BE2C (cell line): ENCODE measurements at regions not wholly inside any gene's neighbourhood (a gene's known extent, or its start where the extent isn't known, plus 50 kb on each side); places are given as distances from the start of the nearest gene placed in this dataset.

Experiments used
- DNase-seq: peaks from one replicate; pipeline ENCODE4 v3.0.0-alpha.2; 2020
- H3K27me3 ChIP-seq: fragments of 250-450 bp; sonication (Bioruptor Pico); 2 replicates; pipeline ENCODE4 v1.5.1; 2020; ENCODE audit warnings: mild to moderate bottlenecking
- H3K36me3 ChIP-seq: fragments of 250-450 bp; sonication (Bioruptor Pico); 2 replicates; pipeline ENCODE4 v1.5.1; 2020; ENCODE audit warnings: mild to moderate bottlenecking
- H3K4me1 ChIP-seq: fragments of 250-450 bp; sonication (Bioruptor Pico); 2 replicates; pipeline ENCODE4 v1.5.1; 2020
- H3K4me3 ChIP-seq: 2 replicates; pipeline ENCODE4 v1.5.1; 2011; ENCODE audit warnings: low read depth, low read length
- H3K9me3 ChIP-seq: fragments of 250-450 bp; sonication (Bioruptor Pico); 2 replicates; pipeline ENCODE4 v1.5.1; 2020
- TF ChIP-seq, protein P1 (sequence below): IDR thresholded peaks from 2 replicates; pipeline ENCODE4 v1.5.1; 2012; ENCODE audit warnings: mild to moderate bottlenecking, low read depth, low read length

- TF ChIP-seq, protein P1, sequence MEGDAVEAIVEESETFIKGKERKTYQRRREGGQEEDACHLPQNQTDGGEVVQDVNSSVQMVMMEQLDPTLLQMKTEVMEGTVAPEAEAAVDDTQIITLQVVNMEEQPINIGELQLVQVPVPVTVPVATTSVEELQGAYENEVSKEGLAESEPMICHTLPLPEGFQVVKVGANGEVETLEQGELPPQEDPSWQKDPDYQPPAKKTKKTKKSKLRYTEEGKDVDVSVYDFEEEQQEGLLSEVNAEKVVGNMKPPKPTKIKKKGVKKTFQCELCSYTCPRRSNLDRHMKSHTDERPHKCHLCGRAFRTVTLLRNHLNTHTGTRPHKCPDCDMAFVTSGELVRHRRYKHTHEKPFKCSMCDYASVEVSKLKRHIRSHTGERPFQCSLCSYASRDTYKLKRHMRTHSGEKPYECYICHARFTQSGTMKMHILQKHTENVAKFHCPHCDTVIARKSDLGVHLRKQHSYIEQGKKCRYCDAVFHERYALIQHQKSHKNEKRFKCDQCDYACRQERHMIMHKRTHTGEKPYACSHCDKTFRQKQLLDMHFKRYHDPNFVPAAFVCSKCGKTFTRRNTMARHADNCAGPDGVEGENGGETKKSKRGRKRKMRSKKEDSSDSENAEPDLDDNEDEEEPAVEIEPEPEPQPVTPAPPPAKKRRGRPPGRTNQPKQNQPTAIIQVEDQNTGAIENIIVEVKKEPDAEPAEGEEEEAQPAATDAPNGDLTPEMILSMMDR, result no peak
- peak; percentile 43 for DNase-seq
- H3K4me1 ChIP-seq, result peaks cover 15% of the 10 kb centered on the region
- H3K36me3 ChIP-seq, result no peaks in the 10 kb centered on the region
- no peaks in the 10 kb centered on the region for H3K27me3 ChIP-seq
- H3K4me3 ChIP-seq, result peak overlapping the region; percentile 90
- H3K9me3 ChIP-seq, result no peaks in the 10 kb centered on the region
Observed at GRCh38 chr6:22147921-22148776, 148.7 kb downstream of the PRL start.

- peak overlapping the region; percentile 90 for H3K4me3 ChIP-seq
- peaks cover 15% of the 10 kb centered on the region for H3K4me1 ChIP-seq
- no peaks in the 10 kb centered on the region for H3K9me3 ChIP-seq
- H3K27me3 ChIP-seq, result no peaks in the 10 kb centered on the region
- no peak for DNase-seq
- H3K36me3 ChIP-seq, result no peaks in the 10 kb centered on the region
- TF ChIP-seq, protein P1, result no peak
Observed at GRCh38 chr6:22149096-22149495, 147.7 kb downstream of the PRL start.

DNA sequence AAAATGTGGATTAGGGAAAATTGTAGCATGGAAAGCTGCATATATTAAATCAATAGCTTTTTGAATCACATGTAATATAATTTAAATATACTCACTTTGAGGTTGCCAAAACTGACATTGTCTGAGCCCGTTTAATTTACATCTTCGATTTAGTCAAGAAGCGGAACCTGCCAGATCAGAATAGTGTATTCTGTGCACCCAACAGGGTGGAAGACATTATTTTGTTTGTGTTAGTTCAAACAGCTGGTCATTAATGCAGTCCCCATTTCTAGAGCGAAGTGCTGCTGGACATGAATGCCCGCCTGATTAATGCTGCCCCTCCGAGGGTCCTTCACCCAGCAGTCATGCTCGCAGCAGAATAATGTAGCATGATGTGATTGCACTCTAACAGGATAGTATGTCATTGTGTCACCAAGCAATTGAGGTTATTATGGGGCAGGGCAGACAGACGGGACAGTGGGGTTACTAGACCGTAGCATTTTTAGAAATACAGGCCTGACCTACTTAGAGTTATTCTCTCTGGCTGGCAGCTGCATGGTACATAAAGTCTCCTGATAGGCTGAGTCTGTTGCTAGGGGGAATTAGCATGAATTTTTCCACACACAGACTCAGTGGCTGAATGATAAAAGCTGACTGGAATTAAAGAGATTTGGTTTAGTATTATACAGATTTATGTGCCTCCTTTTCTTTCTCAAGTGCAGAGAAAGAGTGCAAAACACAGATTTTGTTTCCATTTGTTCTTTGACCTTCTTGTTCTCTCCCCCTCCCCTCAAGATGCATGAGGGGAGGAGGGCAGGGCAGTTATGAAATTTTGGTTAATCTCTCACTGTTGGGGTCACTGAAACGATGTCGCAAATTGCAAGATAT lies 147.1 kb downstream of the PRL start:
- Histone ChIP-seq H3K27me3 (no peaks in the 10 kb centered on the region), H3K4me3 (peak overlapping the region; percentile 90), H3K4me1 (peaks cover 15% of the 10 kb centered on the region), H3K36me3 (no peaks in the 10 kb centered on the region), H3K9me3 (no peaks in the 10 kb centered on the region)
- TF ChIP-seq, protein P1, result no peak
- peak; percentile 70 for DNase-seq

GRCh38 chr6:22150368-22151035 lies 146.3 kb downstream of the PRL start:
- Histone ChIP-seq H3K9me3 (no peaks in the 10 kb centered on the region), H3K27me3 (no peaks in the 10 kb centered on the region), H3K36me3 (no peaks in the 10 kb centered on the region), H3K4me1 (peaks cover 14% of the 10 kb centered on the region), H3K4me3 (peak overlapping the region; percentile 90)
- DNase-seq, result no peak
- TF ChIP-seq, protein P1, result no peak

GRCh38 chr6:22151892-22152291 lies 144.9 kb downstream of the PRL start:
- TF ChIP-seq, protein P1, result no peak
- Histone ChIP-seq H3K9me3 (no peaks in the 10 kb centered on the region), H3K4me3 (no peak overlapping the region), H3K4me1 (peaks cover 9% of the 10 kb centered on the region), H3K27me3 (no peaks in the 10 kb centered on the region), H3K36me3 (no peaks in the 10 kb centered on the region)
- no peak for DNase-seq
